ENCODE measurements at regions not wholly inside any gene's neighbourhood (a gene's known extent, or its start where the extent isn't known, plus 50 kb on each side); places are given as distances from the start of the nearest gene placed in this dataset.

GRCh38 chr5:23042226-23042625 lies 189.1 kb upstream of the CDH12 start:
- no peak overlapping the region for H3K4me3 ChIP-seq (ENCODE audit: low read depth, low read length)
- CTCF ChIA-PET, result no interaction called here
- no peak overlapping the region for H3K27ac ChIP-seq (ENCODE audit: low read depth, low read length)
- TF ChIP-seq CTCF (IDR thresholded peaks at IDR 0.05; ENCODE audit: low read depth, low read length), result no peak
- no peaks in the 10 kb centered on the region for H3K27me3 ChIP-seq (ENCODE audit: control insufficient read depth, insufficient read depth, low read length)
- no peaks in the 10 kb centered on the region for H3K9me3 ChIP-seq (ENCODE audit: control insufficient read depth, insufficient read depth, low read length)
- POLR2A ChIA-PET, result no interaction called here
- DNase-seq (ENCODE audit: low read depth, low spot score), result no peak

- H3K9me3 ChIP-seq (ENCODE audit: control insufficient read depth, insufficient read depth, low read length), result no peaks in the 10 kb centered on the region
- ChIA-PET CTCF (no interaction called here), POLR2A (no interaction called here)
- no peak for DNase-seq (ENCODE audit: low read depth, low spot score)
- no peak overlapping the region for H3K27ac ChIP-seq (ENCODE audit: low read depth, low read length)
- H3K27me3 ChIP-seq (ENCODE audit: control insufficient read depth, insufficient read depth, low read length), result no peaks in the 10 kb centered on the region
- H3K4me3 ChIP-seq (ENCODE audit: low read depth, low read length), result no peak overlapping the region
- TF ChIP-seq CTCF (IDR thresholded peaks at IDR 0.05; ENCODE audit: low read depth, low read length), result no peak
Observed at GRCh38 chr5:23035555-23036090, 182.5 kb upstream of the CDH12 start.

GRCh38 chr5:23033864-23034263 lies 180.7 kb upstream of the CDH12 start:
- TF ChIP-seq CTCF (IDR thresholded peaks at IDR 0.05; ENCODE audit: low read depth, low read length), result no peak
- ChIA-PET POLR2A (no interaction called here), CTCF (no interaction called here)
- no peak for DNase-seq (ENCODE audit: low read depth, low spot score)
- H3K9me3 ChIP-seq (ENCODE audit: control insufficient read depth, insufficient read depth, low read length), result no peaks in the 10 kb centered on the region
- H3K27me3 ChIP-seq (ENCODE audit: control insufficient read depth, insufficient read depth, low read length), result no peaks in the 10 kb centered on the region
- no peak overlapping the region for H3K27ac ChIP-seq (ENCODE audit: low read depth, low read length)
- no peak overlapping the region for H3K4me3 ChIP-seq (ENCODE audit: low read depth, low read length)

- H3K9me3 ChIP-seq (ENCODE audit: control insufficient read depth, insufficient read depth, low read length), result no peaks in the 10 kb centered on the region
- ChIA-PET CTCF (no interaction called here), POLR2A (no interaction called here)
- no peak overlapping the region for H3K4me3 ChIP-seq (ENCODE audit: low read depth, low read length)
- DNase-seq (ENCODE audit: low read depth, low spot score), result no peak
- H3K27ac ChIP-seq (ENCODE audit: low read depth, low read length), result no peak overlapping the region
- no peak for TF ChIP-seq CTCF (IDR thresholded peaks at IDR 0.05; ENCODE audit: low read depth, low read length)
- no peaks in the 10 kb centered on the region for H3K27me3 ChIP-seq (ENCODE audit: control insufficient read depth, insufficient read depth, low read length)
Observed at GRCh38 chr5:23029290-23029689, 176.1 kb upstream of the CDH12 start.

- POLR2A ChIA-PET, result no interaction called here
- no peak for DNase-seq (ENCODE audit: low read depth, low spot score)
- Histone ChIP-seq H3K27me3 (ENCODE audit: control insufficient read depth, insufficient read depth, low read length) (no peaks in the 10 kb centered on the region), H3K9me3 (ENCODE audit: control insufficient read depth, insufficient read depth, low read length) (no peaks in the 10 kb centered on the region), H3K27ac (ENCODE audit: low read depth, low read length) (no peak overlapping the region), H3K4me3 (ENCODE audit: low read depth, low read length) (no peak overlapping the region)
- CTCF ChIA-PET, result interaction anchor here (0.7 kb wide), 1 partner anchor 1596 kb away, joined by 3 read pairs; no protein-coding TSS in a partner anchor
- TF ChIP-seq CTCF (IDR thresholded peaks at IDR 0.05; ENCODE audit: low read depth, low read length), result no peak
Observed at GRCh38 chr5:23028445-23029021, 175.4 kb upstream of the CDH12 start.
